Fibroblast of skin of right biceps (primary cell): ENCODE measurements at regions not wholly inside any gene's neighbourhood (a gene's known extent, or its start where the extent isn't known, plus 50 kb on each side); places are given as distances from the start of the nearest gene placed in this dataset.
A peak's percentile ranks its signal among the peaks of the same experiment; 100 is the strongest.

Experiments used
- DNase-seq: peaks from one replicate; pipeline ENCODE4 v3.0.0-alpha.2; 2013

- no peak for DNase-seq
Measured at GRCh38 chr3:117417411-117417810, 707.8 kb downstream of the TUSC7 start.

GRCh38 chr3:117427081-117427480 is 717.5 kb downstream of the TUSC7 start:
- no peak for DNase-seq

- DNase-seq, result no peak
Measured at GRCh38 chr3:117433427-117433826, 723.8 kb downstream of the TUSC7 start.

- DNase-seq, result no peak
Measured at GRCh38 chr3:117434661-117435412, 725.3 kb downstream of the TUSC7 start.

- no peak for DNase-seq
Measured at GRCh38 chr3:117435506-117435905, 725.9 kb downstream of the TUSC7 start.

GRCh38 chr3:117439812-117440211 is 730.2 kb downstream of the TUSC7 start:
- DNase-seq, result peak; percentile 47

- no peak for DNase-seq
Measured at GRCh38 chr3:117441851-117442250, 732.3 kb downstream of the TUSC7 start.

GRCh38 chr3:117442566-117442965 is 733.0 kb downstream of the TUSC7 start:
- DNase-seq, result no peak

GRCh38 chr3:117443014-117443413 is 733.4 kb downstream of the TUSC7 start:
- no peak for DNase-seq

GRCh38 chr3:117444175-117444574 is 734.6 kb downstream of the TUSC7 start:
- DNase-seq, result no peak

- no peak for DNase-seq
Measured at GRCh38 chr3:117447419-117447818, 737.8 kb downstream of the TUSC7 start.

GRCh38 chr3:117450026-117450425 is 740.4 kb downstream of the TUSC7 start:
- no peak for DNase-seq

- DNase-seq, result peak; percentile 4
Measured at GRCh38 chr3:117454254-117454653, 744.7 kb downstream of the TUSC7 start.

- DNase-seq, result no peak
Measured at GRCh38 chr3:117454908-117455307, 745.3 kb downstream of the TUSC7 start.

GRCh38 chr3:117455782-117456181 is 746.2 kb downstream of the TUSC7 start:
- DNase-seq, result no peak

GRCh38 chr3:117463276-117464115 is 753.9 kb downstream of the TUSC7 start:
- DNase-seq, result peak; percentile 4

GRCh38 chr3:117471831-117472230 is 762.3 kb downstream of the TUSC7 start:
- no peak for DNase-seq

GRCh38 chr3:117473981-117474538 is 764.5 kb downstream of the TUSC7 start:
- DNase-seq, result no peak

- DNase-seq, result no peak
Measured at GRCh38 chr3:117476572-117476971, 767.0 kb downstream of the TUSC7 start.

- no peak for DNase-seq
Measured at GRCh38 chr3:117477214-117477755, 767.7 kb downstream of the TUSC7 start.

- DNase-seq, result no peak
Measured at GRCh38 chr3:117479095-117479494, 769.5 kb downstream of the TUSC7 start.

GRCh38 chr3:117480525-117480924 is 770.9 kb downstream of the TUSC7 start:
- DNase-seq, result no peak

- DNase-seq, result no peak
Measured at GRCh38 chr3:117480972-117481371, 771.4 kb downstream of the TUSC7 start.

- no peak for DNase-seq
Measured at GRCh38 chr3:117483839-117484238, 774.3 kb downstream of the TUSC7 start.
